Loucy (cell line): ENCODE measurements at regions not wholly inside any gene's neighbourhood (a gene's known extent, or its start where the extent isn't known, plus 50 kb on each side); places are given as distances from the start of the nearest gene placed in this dataset.

Source experiments
- H2AFZ ChIP-seq: fragments of 200-600 bp; sonication (generic); 2 replicates; pipeline ENCODE4 v1.6.0; 2016; ENCODE audit warnings: antibody characterized with exemption, mild to moderate bottlenecking, low read length, moderate library complexity
- H3F3A ChIP-seq: fragments of 200-600 bp; 2 replicates; pipeline ENCODE4 v1.6.0; 2016; ENCODE audit warnings: antibody characterized with exemption, low read depth, mild to moderate bottlenecking
- H3K27me3 ChIP-seq: fragments of 200-600 bp; sonication (generic); 2 replicates; pipeline ENCODE4 v1.6.1; 2014; ENCODE audit warnings: low read length, mild to moderate bottlenecking; ENCODE audit not compliant: insufficient read depth, poor library complexity, severe bottlenecking
- H3K36me3 ChIP-seq: fragments of 200-600 bp; sonication (generic); 2 replicates; pipeline ENCODE4 v1.6.1; 2016; ENCODE audit warnings: low read length; ENCODE audit not compliant: insufficient read depth
- H3K4me1 ChIP-seq: fragments of 200-600 bp; sonication (generic); 2 replicates; pipeline ENCODE4 v1.5.1; 2014; ENCODE audit warnings: low read length, mild to moderate bottlenecking; ENCODE audit not compliant: insufficient read depth, poor library complexity, severe bottlenecking
- H3K4me2 ChIP-seq: fragments of 200-600 bp; sonication (generic); 2 replicates; pipeline ENCODE4 v1.6.0; 2014; ENCODE audit warnings: antibody characterized with exemption, low read length, low read depth, mild to moderate bottlenecking; ENCODE audit not compliant: poor library complexity, severe bottlenecking
- H3K4me3 ChIP-seq: fragments of 200-600 bp; sonication (generic); 2 replicates; pipeline ENCODE4 v1.5.1; 2014; ENCODE audit warnings: low read length, mild to moderate bottlenecking, mixed read lengths; ENCODE audit not compliant: poor library complexity, severe bottlenecking
- H3K79me2 ChIP-seq: fragments of 200-600 bp; sonication (generic); 2 replicates; pipeline ENCODE4 v1.6.1; 2014; ENCODE audit warnings: low read length; ENCODE audit not compliant: insufficient read depth
- H3K9ac ChIP-seq: fragments of 200-600 bp; sonication (generic); 2 replicates; pipeline ENCODE4 v1.6.0; 2014; ENCODE audit warnings: mild to moderate bottlenecking, low read depth, low read length, moderate library complexity; ENCODE audit not compliant: poor library complexity, severe bottlenecking
- H3K9me2 ChIP-seq: fragments of 200-600 bp; sonication (generic); replicated peaks from 2 replicates; pipeline ENCODE4 v1.6.1; 2016; ENCODE audit warnings: low read depth, low read length, mixed read lengths
- H3K9me3 ChIP-seq: fragments of 200-600 bp; sonication (generic); 2 replicates; pipeline ENCODE4 v1.6.1; 2014; ENCODE audit warnings: mild to moderate bottlenecking, antibody characterized with exemption, low read length, low read depth; ENCODE audit not compliant: insufficient read depth
- H4K20me1 ChIP-seq: fragments of 200-600 bp; sonication (generic); 2 replicates; pipeline ENCODE4 v1.6.0; 2014; ENCODE audit warnings: antibody characterized with exemption, low read length, mild to moderate bottlenecking; ENCODE audit not compliant: insufficient read depth, poor library complexity, severe bottlenecking
- EZH2phosphoT487 ChIP-seq: fragments of 200-600 bp; IDR thresholded peaks from 2 replicates; pipeline ENCODE4 v1.6.1; 2018; ENCODE audit warnings: antibody characterized with exemption, mild to moderate bottlenecking, moderate library complexity, borderline replicate concordance
- TF ChIP-seq, protein P1 (sequence below): fragments of 200-600 bp; sonication (generic); conservative IDR thresholded peaks from 2 replicates; pipeline ENCODE4 v1.5.1; 2014; ENCODE audit warnings: mild to moderate bottlenecking, antibody characterized with exemption, low read length

DNA sequence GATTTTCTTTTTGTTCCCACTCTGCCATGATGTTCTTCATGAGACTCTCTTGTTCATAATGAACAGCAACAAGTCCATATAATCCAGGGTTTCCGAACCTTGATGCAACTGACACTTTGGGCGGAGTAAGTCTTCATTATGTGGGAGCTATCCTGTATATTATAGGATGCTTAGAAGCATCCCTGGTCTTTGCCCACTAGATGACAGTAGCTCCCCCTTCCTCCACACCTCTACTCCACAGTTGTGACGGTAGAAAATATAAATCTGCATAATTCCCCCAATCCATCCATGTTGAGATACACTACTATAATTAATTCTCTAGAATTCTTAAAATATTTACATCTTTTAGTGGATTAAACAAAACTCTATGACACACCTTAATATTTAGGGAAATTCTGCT lies 482.2 kb upstream of the CELF4 start:
- Histone ChIP-seq H3K4me1 (no peaks in the 10 kb centered on the region), H3K79me2 (no peaks in the 10 kb centered on the region), H3K9ac (no peak overlapping the region), H3K27me3 (no peaks in the 10 kb centered on the region), H2AFZ (no peak overlapping the region), H3K36me3 (no peaks in the 10 kb centered on the region), H3K9me2 (no peaks in the 10 kb centered on the region), H3K9me3 (no peaks in the 10 kb centered on the region), H4K20me1 (no peaks in the 10 kb centered on the region), H3F3A (no peaks in the 10 kb centered on the region), H3K4me2 (no peak overlapping the region), H3K4me3 (no peak overlapping the region)
- TF ChIP-seq, protein P1, sequence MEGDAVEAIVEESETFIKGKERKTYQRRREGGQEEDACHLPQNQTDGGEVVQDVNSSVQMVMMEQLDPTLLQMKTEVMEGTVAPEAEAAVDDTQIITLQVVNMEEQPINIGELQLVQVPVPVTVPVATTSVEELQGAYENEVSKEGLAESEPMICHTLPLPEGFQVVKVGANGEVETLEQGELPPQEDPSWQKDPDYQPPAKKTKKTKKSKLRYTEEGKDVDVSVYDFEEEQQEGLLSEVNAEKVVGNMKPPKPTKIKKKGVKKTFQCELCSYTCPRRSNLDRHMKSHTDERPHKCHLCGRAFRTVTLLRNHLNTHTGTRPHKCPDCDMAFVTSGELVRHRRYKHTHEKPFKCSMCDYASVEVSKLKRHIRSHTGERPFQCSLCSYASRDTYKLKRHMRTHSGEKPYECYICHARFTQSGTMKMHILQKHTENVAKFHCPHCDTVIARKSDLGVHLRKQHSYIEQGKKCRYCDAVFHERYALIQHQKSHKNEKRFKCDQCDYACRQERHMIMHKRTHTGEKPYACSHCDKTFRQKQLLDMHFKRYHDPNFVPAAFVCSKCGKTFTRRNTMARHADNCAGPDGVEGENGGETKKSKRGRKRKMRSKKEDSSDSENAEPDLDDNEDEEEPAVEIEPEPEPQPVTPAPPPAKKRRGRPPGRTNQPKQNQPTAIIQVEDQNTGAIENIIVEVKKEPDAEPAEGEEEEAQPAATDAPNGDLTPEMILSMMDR = no peak
- no peak for TF ChIP-seq EZH2phosphoT487

DNA sequence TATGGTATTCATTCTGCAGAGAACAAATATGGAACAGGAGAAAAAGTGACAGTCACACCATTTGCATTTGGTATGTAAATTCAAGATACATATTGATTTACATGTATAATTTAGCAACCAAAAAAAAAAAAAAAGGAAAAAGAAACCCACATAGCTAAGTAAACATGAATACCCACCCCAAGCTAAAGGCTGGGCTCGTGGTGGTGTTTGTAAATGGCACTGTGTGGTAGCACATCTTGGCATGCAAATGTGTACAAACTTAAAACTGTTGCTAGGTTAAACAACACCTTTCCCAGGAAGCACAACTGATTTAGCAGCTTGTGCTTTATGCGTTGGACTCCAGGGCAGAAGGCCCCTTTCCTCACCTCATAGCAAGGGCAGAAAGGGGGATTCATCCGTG lies 481.1 kb upstream of the CELF4 start:
- H3K9me2 ChIP-seq = no peaks in the 10 kb centered on the region
- no peaks in the 10 kb centered on the region for H4K20me1 ChIP-seq
- H3K36me3 ChIP-seq = no peaks in the 10 kb centered on the region
- H3K9ac ChIP-seq = no peak overlapping the region
- no peaks in the 10 kb centered on the region for H3K4me1 ChIP-seq
- no peak overlapping the region for H3K4me3 ChIP-seq
- no peaks in the 10 kb centered on the region for H3K79me2 ChIP-seq
- TF ChIP-seq, protein P1 = no peak
- no peak for TF ChIP-seq EZH2phosphoT487
- no peaks in the 10 kb centered on the region for H3F3A ChIP-seq
- no peaks in the 10 kb centered on the region for H3K9me3 ChIP-seq
- no peaks in the 10 kb centered on the region for H3K27me3 ChIP-seq
- no peak overlapping the region for H2AFZ ChIP-seq
- H3K4me2 ChIP-seq = no peak overlapping the region

DNA sequence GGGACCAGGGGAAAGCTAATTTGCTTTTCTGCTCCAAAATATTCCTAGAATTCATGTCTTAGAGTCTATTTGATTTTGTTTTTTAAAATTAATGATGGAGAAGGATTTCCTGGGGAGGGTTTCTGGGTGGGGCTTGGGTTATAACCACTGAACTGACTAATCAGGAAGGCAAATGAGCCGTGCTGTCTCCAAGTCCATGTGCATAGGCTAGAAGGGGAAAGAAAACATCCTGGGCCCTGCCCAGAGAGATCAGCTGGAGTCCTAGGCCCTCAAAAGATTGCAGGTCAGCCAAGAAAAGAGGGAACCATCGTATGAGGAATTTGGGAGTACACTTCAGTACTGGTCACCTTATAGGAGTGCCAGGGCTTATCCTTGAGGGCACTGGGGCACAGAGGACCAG lies 480.2 kb upstream of the CELF4 start:
- Histone ChIP-seq H3K4me3 (no peak overlapping the region), H3F3A (no peaks in the 10 kb centered on the region), H3K4me1 (no peaks in the 10 kb centered on the region), H3K27me3 (no peaks in the 10 kb centered on the region), H3K79me2 (no peaks in the 10 kb centered on the region), H4K20me1 (no peaks in the 10 kb centered on the region), H3K36me3 (no peaks in the 10 kb centered on the region), H3K9me3 (no peaks in the 10 kb centered on the region), H3K9me2 (no peaks in the 10 kb centered on the region), H3K4me2 (no peak overlapping the region), H3K9ac (no peak overlapping the region), H2AFZ (no peak overlapping the region)
- TF ChIP-seq EZH2phosphoT487 = no peak
- TF ChIP-seq, protein P1 = no peak
